Upper lobe of right lung (tissue), 1 donor: ENCODE measurements at regions not wholly inside any gene's neighbourhood (a gene's known extent, or its start where the extent isn't known, plus 50 kb on each side); places are given as distances from the start of the nearest gene placed in this dataset.
A peak's percentile ranks its signal among the peaks of the same experiment; 100 is the strongest.

ENCODE experiments used
- ATAC-seq: fragments of 200-7000 bp; cut with Tn5 transposase; one replicate; pipeline ENCODE4 v1.9.1; 2020; ENCODE audit warnings: mild to moderate bottlenecking, moderate library complexity
- DNase-seq: peaks from one replicate; pipeline ENCODE4 v3.0.0-alpha.2; 2020
- H3K27ac ChIP-seq: fragments of 200-600 bp; one replicate; pipeline ENCODE4 v1.8.0; 2022
- H3K27me3 ChIP-seq: fragments of 200-600 bp; one replicate; pipeline ENCODE4 v1.8.0; 2022; ENCODE audit warnings: mild to moderate bottlenecking
- H3K36me3 ChIP-seq: fragments of 200-600 bp; one replicate; pipeline ENCODE4 v1.8.0; 2022
- H3K4me1 ChIP-seq: fragments of 200-600 bp; one replicate; pipeline ENCODE4 v1.8.0; 2022
- H3K4me3 ChIP-seq: fragments of 200-600 bp; one replicate; pipeline ENCODE4 v1.8.0; 2022; ENCODE audit warnings: mild to moderate bottlenecking
- H3K9me3 ChIP-seq: fragments of 200-600 bp; one replicate; pipeline ENCODE4 v1.8.0; 2022
- CTCF ChIP-seq: fragments of 200-600 bp; IDR thresholded peaks from one replicate; pipeline ENCODE4 v1.8.0; 2022; ENCODE audit warnings: antibody characterized with exemption
- intact Hi-C: fragments of 100-400 bp; cut with DNase I; formaldehyde crosslinking; loops from one replicate; pipeline ENCODE4 v1.11.0; 2022
- donor health status: DM: no; HTN: yes; CAD: no; lungs with severe emphysema.

GRCh38 chr2:42874949-42875801 lies 82.8 kb upstream of the HAAO start:
- TF ChIP-seq CTCF, result no peak
- Histone ChIP-seq H3K27me3 (no peaks in the 10 kb centered on the region), H3K27ac (peak overlapping the region; percentile 78), H3K36me3 (no peaks in the 10 kb centered on the region), H3K9me3 (no peaks in the 10 kb centered on the region), H3K4me1 (peaks cover 61% of the 10 kb centered on the region), H3K4me3 (no peak overlapping the region)
- no peak for DNase-seq
- intact Hi-C loops, result no loop called here
- peak; percentile 26 for ATAC-seq

DNA sequence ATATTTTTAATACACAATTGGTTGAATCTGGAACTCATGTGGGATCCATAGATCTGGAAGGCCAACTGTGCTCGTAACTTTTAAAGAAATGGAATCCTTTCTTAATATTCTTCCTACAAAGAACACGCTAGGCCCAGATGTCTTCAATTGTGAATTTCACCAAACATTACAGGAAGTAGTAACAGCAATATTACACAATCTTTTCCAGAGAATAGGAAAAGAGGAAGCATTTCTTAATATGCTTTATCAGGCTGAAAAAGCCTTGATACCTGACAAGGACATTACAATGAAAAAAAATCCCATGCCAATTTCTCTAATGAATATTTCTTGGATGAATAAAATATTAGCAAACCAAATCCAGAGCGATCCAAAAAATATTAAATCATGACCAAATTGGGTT lies 80.3 kb upstream of the HAAO start:
- no peak for TF ChIP-seq CTCF
- Histone ChIP-seq H3K4me1 (peaks cover 42% of the 10 kb centered on the region), H3K27ac (peak overlapping the region; percentile 9), H3K27me3 (no peaks in the 10 kb centered on the region), H3K4me3 (no peak overlapping the region), H3K36me3 (no peaks in the 10 kb centered on the region), H3K9me3 (no peaks in the 10 kb centered on the region)
- DNase-seq, result no peak
- no peak for ATAC-seq
- intact Hi-C loops, result no loop called here

DNA sequence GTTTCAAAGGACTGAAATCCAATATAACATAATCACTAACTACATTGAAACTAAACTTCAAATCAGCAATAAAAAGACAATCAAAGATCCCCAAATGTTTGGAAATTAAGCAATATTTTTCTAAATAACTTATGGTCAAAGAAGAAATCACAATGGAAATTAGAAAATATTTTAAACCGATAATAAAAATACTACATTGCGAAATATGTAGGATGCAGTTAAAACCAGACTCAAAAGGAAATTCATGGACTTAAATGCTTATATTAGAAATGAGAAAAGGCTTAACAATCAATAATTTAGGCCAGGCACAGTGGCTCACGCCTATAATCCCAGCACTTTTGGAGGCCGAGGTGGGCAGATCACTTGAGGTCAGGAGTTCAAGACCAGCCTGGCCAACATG lies 79.0 kb upstream of the HAAO start:
- DNase-seq (no peak), ATAC-seq (no peak)
- intact Hi-C loops, result no loop called here
- Histone ChIP-seq H3K4me1 (peaks cover 42% of the 10 kb centered on the region), H3K9me3 (no peaks in the 10 kb centered on the region), H3K27me3 (no peaks in the 10 kb centered on the region), H3K4me3 (no peak overlapping the region), H3K36me3 (no peaks in the 10 kb centered on the region), H3K27ac (no peak overlapping the region)
- no peak for TF ChIP-seq CTCF

GRCh38 chr2:42868874-42869273 lies 76.5 kb upstream of the HAAO start:
- no peak overlapping the region for H3K27ac ChIP-seq
- ATAC-seq (no peak), DNase-seq (no peak)
- no peaks in the 10 kb centered on the region for H3K36me3 ChIP-seq
- no peak for TF ChIP-seq CTCF
- peaks cover 22% of the 10 kb centered on the region for H3K4me1 ChIP-seq
- no peak overlapping the region for H3K4me3 ChIP-seq
- no peaks in the 10 kb centered on the region for H3K27me3 ChIP-seq
- H3K9me3 ChIP-seq, result no peaks in the 10 kb centered on the region
- intact Hi-C loops, result no loop called here

DNA sequence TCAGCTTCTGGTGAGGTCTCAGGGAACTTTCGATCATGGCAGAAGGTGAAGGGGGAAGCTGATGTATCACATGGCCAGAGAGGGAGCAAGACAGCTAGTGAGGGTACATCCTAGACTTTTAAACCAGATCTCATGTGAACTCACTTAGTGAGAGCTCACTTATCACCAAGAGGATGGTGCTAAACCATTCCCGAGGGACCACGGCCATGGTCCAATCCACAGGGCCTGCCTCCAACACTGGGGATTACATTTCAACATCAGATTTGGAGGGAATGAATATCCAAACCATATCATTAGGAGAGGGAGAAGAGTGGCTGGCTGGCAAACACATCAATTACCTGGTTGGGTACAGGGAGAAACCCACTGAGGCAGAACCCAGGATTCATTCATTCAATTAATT lies 75.7 kb upstream of the HAAO start:
- TF ChIP-seq CTCF, result no peak
- no peak overlapping the region for H3K27ac ChIP-seq
- intact Hi-C loops, result no loop called here
- no peak overlapping the region for H3K4me3 ChIP-seq
- no peaks in the 10 kb centered on the region for H3K9me3 ChIP-seq
- DNase-seq (no peak), ATAC-seq (no peak)
- H3K4me1 ChIP-seq, result peaks cover 15% of the 10 kb centered on the region
- no peaks in the 10 kb centered on the region for H3K36me3 ChIP-seq
- H3K27me3 ChIP-seq, result no peaks in the 10 kb centered on the region
